ENCODE measurements at regions not wholly inside any gene's neighbourhood (a gene's known extent, or its start where the extent isn't known, plus 50 kb on each side); places are given as distances from the start of the nearest gene placed in this dataset.

DNA sequence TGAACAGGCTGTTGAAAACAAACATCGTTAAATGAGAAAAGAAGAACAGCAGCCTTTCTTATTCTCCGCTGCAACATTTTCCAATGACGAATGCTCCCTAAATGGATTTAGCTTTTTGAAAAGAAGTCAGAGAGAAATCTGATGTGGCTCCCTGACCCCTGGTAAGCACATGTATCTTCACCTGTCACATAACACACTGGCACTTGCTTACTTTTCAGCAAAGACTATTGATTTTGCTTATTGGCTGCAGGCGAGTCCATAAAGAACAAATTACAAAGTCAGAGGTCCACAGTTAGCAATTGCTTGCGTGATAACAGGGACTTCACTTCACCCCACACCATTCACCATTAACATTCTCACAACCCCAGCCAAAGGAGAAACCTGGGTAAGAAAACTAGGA is 362.8 kb downstream of the GPATCH2 start:
- Mint-ChIP-seq H3K9me3 (peaks cover 7 to 9% of the 10 kb centered on the region in 2 donors), H3K4me3 (no peak overlapping the region), H3K27me3 (no peaks in the 10 kb centered on the region), H3K27ac (no peak overlapping the region), H3K4me1 (no peaks in the 10 kb centered on the region)
- ATAC-seq (no peak), DNase-seq (no peak)

GRCh38 chr1:217261636-217262035 is 369.3 kb downstream of the GPATCH2 start:
- Mint-ChIP-seq H3K9me3 (peaks cover 0 to 4% of the 10 kb centered on the region in 2 donors), H3K27me3 (no peaks in the 10 kb centered on the region), H3K27ac (no peak overlapping the region), H3K4me1 (no peaks in the 10 kb centered on the region), H3K4me3 (no peak overlapping the region)
- DNase-seq, result no peak
- ATAC-seq, result no peak

DNA sequence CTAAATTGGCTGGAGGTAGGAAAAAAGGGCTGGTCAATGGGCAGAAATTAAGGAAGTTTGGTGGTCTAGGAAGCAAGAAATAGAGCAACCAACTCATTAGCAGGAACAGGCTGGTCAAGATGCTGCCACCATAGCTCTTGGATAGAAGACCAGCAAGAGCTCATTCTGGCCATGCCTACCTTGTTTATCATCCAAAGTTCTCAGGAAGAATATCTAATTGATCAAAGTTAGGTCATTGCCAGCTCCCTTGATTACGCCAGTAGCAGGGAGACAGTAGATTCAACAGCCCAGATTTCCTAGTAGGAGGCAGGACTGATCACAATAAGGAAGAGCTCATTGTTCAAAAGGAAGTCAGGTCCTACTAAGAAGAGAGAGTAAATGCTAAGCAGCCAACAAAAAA is 370.2 kb downstream of the GPATCH2 start:
- DNase-seq, result no peak
- Mint-ChIP-seq H3K4me3 (no peak overlapping the region), H3K27ac (no peak overlapping the region), H3K27me3 (no peaks in the 10 kb centered on the region), H3K9me3 (peaks cover 0 to 4% of the 10 kb centered on the region in 2 donors), H3K4me1 (no peaks in the 10 kb centered on the region)
- ATAC-seq, result no peak

- Mint-ChIP-seq H3K4me1 (no peaks in the 10 kb centered on the region), H3K27me3 (no peaks in the 10 kb centered on the region), H3K27ac (no peak overlapping the region), H3K9me3 (no peaks in the 10 kb centered on the region), H3K4me3 (no peak overlapping the region)
- ATAC-seq (no peak), DNase-seq (no peak)
Observed at GRCh38 chr1:217253985-217254384, 376.9 kb downstream of the GPATCH2 start.

DNA sequence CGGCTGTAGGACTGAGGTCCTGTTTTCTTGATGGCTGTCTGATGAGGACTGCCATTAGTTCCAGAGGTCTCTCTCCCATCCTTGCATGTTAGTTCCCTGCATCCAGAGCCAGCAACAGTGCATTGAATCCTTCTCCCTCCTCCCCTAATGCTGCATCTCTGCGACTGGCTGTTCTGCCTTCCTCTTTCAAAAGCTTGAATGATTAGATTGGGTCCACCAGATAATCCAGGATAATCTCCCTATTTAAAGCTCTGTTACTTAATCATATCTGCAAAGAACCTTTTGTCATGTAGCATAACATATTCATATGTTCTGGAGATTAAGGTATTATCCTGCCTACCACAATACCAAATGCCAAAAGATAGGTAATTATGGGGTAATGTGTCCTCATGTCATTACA is 377.5 kb downstream of the GPATCH2 start:
- H3K4me1 Mint-ChIP-seq, result no peaks in the 10 kb centered on the region
- H3K27me3 Mint-ChIP-seq, result no peaks in the 10 kb centered on the region
- no peak for ATAC-seq
- H3K9me3 Mint-ChIP-seq, result no peaks in the 10 kb centered on the region
- H3K4me3 Mint-ChIP-seq, result no peak overlapping the region
- H3K27ac Mint-ChIP-seq, result no peak overlapping the region
- DNase-seq, result no peak

- Mint-ChIP-seq H3K27ac (no peak overlapping the region), H3K27me3 (no peaks in the 10 kb centered on the region), H3K4me3 (no peak overlapping the region), H3K9me3 (no peaks in the 10 kb centered on the region), H3K4me1 (no peaks in the 10 kb centered on the region)
- DNase-seq (no peak), ATAC-seq (no peak)
Observed at GRCh38 chr1:217251121-217251520, 379.8 kb downstream of the GPATCH2 start.

GRCh38 chr1:217249857-217250256 is 381.0 kb downstream of the GPATCH2 start:
- DNase-seq, result no peak
- no peak overlapping the region for H3K4me3 Mint-ChIP-seq
- H3K27ac Mint-ChIP-seq, result no peak overlapping the region
- ATAC-seq, result no peak
- no peaks in the 10 kb centered on the region for H3K27me3 Mint-ChIP-seq
- no peaks in the 10 kb centered on the region for H3K4me1 Mint-ChIP-seq
- no peaks in the 10 kb centered on the region for H3K9me3 Mint-ChIP-seq

DNA sequence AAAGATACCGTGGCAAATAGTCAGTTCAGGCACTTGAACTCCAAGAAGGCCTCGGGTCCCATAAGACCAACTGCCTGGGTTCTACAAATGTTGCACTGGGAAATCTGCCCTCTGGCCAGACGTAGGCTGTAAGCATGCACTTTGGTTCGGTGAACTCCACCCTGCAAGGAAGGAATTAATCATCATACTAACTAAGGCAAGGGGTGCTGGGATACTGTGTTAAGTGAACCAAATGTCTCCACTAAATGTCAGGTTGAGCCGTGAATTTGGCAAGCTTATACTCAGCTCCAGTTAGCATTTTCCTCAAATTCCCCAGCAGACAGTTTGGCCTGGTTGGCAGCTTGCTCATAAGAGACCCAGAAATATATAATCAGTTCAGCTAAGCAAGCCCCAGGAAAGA is 385.9 kb downstream of the GPATCH2 start:
- ATAC-seq (no peak), DNase-seq (no peak)
- Mint-ChIP-seq H3K27ac (no peak overlapping the region), H3K9me3 (no peaks in the 10 kb centered on the region), H3K4me3 (no peak overlapping the region), H3K27me3 (no peaks in the 10 kb centered on the region), H3K4me1 (no peaks in the 10 kb centered on the region)

DNA sequence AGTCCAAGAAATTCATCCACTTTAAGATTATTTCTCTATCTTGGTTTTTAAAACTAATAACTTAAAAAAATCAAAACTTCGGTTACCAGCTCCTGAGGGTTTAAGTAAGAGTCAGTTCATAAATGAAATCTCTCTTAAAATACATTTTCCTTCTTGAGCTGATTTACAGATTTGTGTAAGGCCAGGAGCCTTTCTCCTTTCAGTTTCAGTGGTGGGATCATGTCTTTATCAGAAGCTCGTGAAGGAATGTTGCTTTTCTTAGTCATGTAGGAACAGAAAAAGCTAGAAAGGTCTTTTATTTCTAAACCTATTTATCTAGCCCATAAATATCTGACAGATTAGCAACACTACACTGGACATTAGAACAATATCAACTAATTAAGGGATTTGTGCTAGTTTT is 390.2 kb downstream of the GPATCH2 start:
- Mint-ChIP-seq H3K4me1 (no peaks in the 10 kb centered on the region), H3K9me3 (peaks cover 0 to 6% of the 10 kb centered on the region in 2 donors), H3K27ac (no peak overlapping the region), H3K27me3 (no peaks in the 10 kb centered on the region), H3K4me3 (no peak overlapping the region)
- ATAC-seq, result no peak
- DNase-seq, result no peak

DNA sequence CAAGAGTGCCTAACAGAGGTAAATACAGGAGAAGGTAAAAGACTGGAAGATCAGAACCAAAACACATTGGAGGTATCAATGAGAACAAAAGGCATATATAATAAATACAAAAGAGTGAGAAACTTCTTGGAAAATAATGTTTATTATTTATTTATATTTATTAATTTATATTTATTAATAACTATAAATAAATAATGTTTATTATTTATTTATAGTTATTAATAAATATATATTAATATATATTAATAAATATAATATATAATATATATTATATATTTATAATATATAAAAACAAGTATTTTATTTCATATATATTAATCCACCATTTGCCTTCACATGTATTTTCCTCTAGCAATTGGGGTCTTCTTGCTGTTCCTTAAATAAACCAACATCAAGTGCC is 391.9 kb downstream of the GPATCH2 start:
- H3K4me3 Mint-ChIP-seq, result no peak overlapping the region
- ATAC-seq (no peak), DNase-seq (no peak)
- no peaks in the 10 kb centered on the region for H3K4me1 Mint-ChIP-seq
- no peaks in the 10 kb centered on the region for H3K27me3 Mint-ChIP-seq
- no peak overlapping the region for H3K27ac Mint-ChIP-seq
- H3K9me3 Mint-ChIP-seq, result peaks cover 0 to 6% of the 10 kb centered on the region in 2 donors

DNA sequence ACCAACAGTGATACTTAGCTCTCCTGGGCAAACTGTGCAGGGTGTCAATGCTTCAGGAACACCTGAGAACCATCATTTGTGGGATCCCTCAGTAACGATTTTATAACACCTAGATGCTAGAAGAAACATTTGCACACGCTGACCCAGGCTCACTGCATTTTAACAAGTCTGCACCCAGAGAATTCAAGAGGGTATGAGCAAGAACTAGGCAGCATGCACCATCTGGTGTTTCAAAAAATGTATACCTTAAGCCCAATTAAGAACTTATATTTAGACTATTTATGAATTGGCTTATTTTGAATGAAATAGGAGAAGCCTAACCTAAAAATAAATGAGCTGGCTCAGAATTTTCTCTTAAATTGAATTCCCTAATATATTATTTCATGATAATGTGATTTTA is 400.5 kb downstream of the GPATCH2 start:
- no peaks in the 10 kb centered on the region for H3K27me3 Mint-ChIP-seq
- DNase-seq, result no peak
- H3K4me3 Mint-ChIP-seq, result no peak overlapping the region
- H3K9me3 Mint-ChIP-seq, result peaks cover 17% of the 10 kb centered on the region in 2 donors
- no peaks in the 10 kb centered on the region for H3K4me1 Mint-ChIP-seq
- H3K27ac Mint-ChIP-seq, result no peak overlapping the region
- no peak for ATAC-seq

GRCh38 chr1:217228689-217229088 is 402.2 kb downstream of the GPATCH2 start:
- Mint-ChIP-seq H3K4me1 (no peaks in the 10 kb centered on the region), H3K9me3 (peaks cover 16 to 17% of the 10 kb centered on the region in 2 donors), H3K27ac (no peak overlapping the region), H3K4me3 (no peak overlapping the region), H3K27me3 (no peaks in the 10 kb centered on the region)
- no peak for DNase-seq
- no peak for ATAC-seq

GRCh38 chr1:217224201-217224600 is 406.7 kb downstream of the GPATCH2 start:
- no peaks in the 10 kb centered on the region for H3K27me3 Mint-ChIP-seq
- no peak for ATAC-seq
- peaks cover 8 to 9% of the 10 kb centered on the region in 2 donors for H3K9me3 Mint-ChIP-seq
- no peaks in the 10 kb centered on the region for H3K4me1 Mint-ChIP-seq
- no peak overlapping the region for H3K4me3 Mint-ChIP-seq
- H3K27ac Mint-ChIP-seq, result no peak overlapping the region
- no peak for DNase-seq

DNA sequence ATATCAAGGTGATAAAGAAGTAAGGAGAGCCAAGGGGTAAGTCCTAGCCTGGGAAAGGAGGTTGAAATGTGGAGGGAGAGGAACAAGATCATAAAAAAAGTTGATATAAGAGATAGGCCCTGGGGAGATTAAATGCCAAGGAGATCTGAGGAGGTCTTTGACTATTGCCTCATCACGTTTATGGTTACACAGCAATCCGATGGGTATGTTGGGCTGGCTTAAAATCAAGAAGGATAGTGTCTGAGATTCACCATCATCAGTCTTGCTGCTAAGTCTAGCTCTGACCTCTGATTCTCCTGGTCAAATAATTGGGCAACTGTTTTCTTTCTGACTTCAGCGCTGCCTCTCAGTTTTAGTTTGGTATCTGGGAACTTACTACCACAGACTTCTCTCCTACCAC is 416.3 kb downstream of the GPATCH2 start:
- no peak for ATAC-seq
- Mint-ChIP-seq H3K9me3 (no peaks in the 10 kb centered on the region), H3K4me1 (no peaks in the 10 kb centered on the region), H3K4me3 (no peak overlapping the region), H3K27me3 (no peaks in the 10 kb centered on the region), H3K27ac (no peak overlapping the region)
- no peak for DNase-seq

DNA sequence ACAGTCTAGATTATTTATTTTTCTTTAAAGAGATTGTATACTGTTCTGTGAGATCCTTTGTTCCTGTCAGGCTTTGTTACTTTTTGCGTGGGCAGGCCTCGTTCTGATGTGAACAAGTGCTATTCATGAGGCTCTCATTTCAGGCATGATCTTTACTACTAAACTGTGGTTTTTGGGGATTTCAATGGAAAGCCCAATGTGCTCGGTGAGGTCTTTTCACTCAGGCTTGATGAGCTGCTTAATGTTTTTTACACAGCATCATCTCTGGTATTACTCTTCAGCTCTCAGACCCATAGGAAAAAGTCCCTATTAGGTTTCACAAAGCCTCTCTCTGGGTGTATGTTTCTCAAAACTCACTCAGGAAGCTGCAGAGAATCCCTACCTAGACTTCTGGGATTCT is 419.4 kb downstream of the GPATCH2 start:
- H3K4me1 Mint-ChIP-seq, result no peaks in the 10 kb centered on the region
- ATAC-seq (no peak), DNase-seq (no peak)
- H3K9me3 Mint-ChIP-seq, result peaks cover 0 to 8% of the 10 kb centered on the region in 2 donors
- no peak overlapping the region for H3K4me3 Mint-ChIP-seq
- H3K27me3 Mint-ChIP-seq, result no peaks in the 10 kb centered on the region
- H3K27ac Mint-ChIP-seq, result no peak overlapping the region

DNA sequence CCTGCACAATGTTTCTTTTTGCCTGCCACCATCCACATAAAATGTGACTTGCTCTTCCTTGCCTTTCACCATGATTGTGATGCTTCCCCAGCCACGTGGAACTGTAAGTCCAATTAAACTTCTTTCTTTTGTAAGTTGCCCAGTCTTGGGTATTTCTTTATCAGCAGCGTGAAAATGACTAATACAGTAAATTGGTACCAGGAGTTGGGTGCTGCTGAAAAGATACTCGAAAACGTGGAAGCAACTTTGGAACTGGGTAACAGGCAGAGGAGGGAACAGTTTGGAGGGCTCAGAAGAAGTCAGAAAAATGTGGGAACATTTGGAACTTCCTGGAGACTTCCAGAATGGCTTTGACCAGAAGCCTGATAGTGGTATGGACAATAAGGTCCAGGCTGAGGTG is 425.3 kb downstream of the GPATCH2 start:
- peaks cover 18 to 23% of the 10 kb centered on the region in 2 donors for H3K9me3 Mint-ChIP-seq
- ATAC-seq, result no peak
- DNase-seq, result no peak
- H3K4me1 Mint-ChIP-seq, result no peaks in the 10 kb centered on the region
- no peak overlapping the region for H3K4me3 Mint-ChIP-seq
- H3K27me3 Mint-ChIP-seq, result no peaks in the 10 kb centered on the region
- no peak overlapping the region for H3K27ac Mint-ChIP-seq

- H3K27me3 Mint-ChIP-seq, result no peaks in the 10 kb centered on the region
- no peak overlapping the region for H3K27ac Mint-ChIP-seq
- peaks cover 0 to 2% of the 10 kb centered on the region in 2 donors for H3K9me3 Mint-ChIP-seq
- no peaks in the 10 kb centered on the region for H3K4me1 Mint-ChIP-seq
- H3K4me3 Mint-ChIP-seq, result no peak overlapping the region
- no peak for ATAC-seq
- DNase-seq, result no peak
Observed at GRCh38 chr1:217196616-217197015, 434.3 kb downstream of the GPATCH2 start.

All from stimulated activated naive CD8-positive, alpha-beta T cell treated with anti-CD3 and anti-CD28 coated beads, Interleukin-15, amount 100 ng/mL, for 72 hours (primary cell).